Esophagus muscularis mucosa (tissue), 4 donors: ENCODE measurements at regions not wholly inside any gene's neighbourhood (a gene's known extent, or its start where the extent isn't known, plus 50 kb on each side); places are given as distances from the start of the nearest gene placed in this dataset.

Source experiments
- DNase-seq: peaks from one replicate; pipeline ENCODE4 v3.0.0-alpha.2; 2017; ENCODE audit errors: extremely low spot score
- H3K27ac ChIP-seq, 4 donors: fragments of 200-600 bp; sonication (generic); replicated peaks in 1 of 4; 1 replicate in 3 of 4; 2 replicates in 1 of 4; pipeline ENCODE4 v1.5.1; 2016 to 2019; ENCODE audit warnings: mild to moderate bottlenecking in 1 of 4
- H3K27me3 ChIP-seq, 4 donors: fragments of 200-600 bp; sonication (generic); one replicate each; pipeline versions ENCODE4 v1.5.1 to v1.6.0; 2016 to 2019
- H3K36me3 ChIP-seq, 4 donors: fragments of 200-600 bp; sonication (generic); one replicate each; pipeline ENCODE4 v1.5.1; 2016 to 2019
- H3K4me1 ChIP-seq, 4 donors: fragments of 200-600 bp; sonication (generic); one replicate each; pipeline ENCODE4 v1.5.1; 2016 to 2019
- H3K4me3 ChIP-seq, 4 donors: fragments of 200-600 bp; sonication (generic); 1 replicate in 2 of 4; 2 replicates in 2 of 4; pipeline ENCODE4 v1.5.1; 2016 to 2019; ENCODE audit warnings: mild to moderate bottlenecking in 4 of 4, moderate library complexity in 1 of 4
- H3K9me3 ChIP-seq, 4 donors: fragments of 200-600 bp; sonication (generic); 1 replicate in 3 of 4; 2 replicates in 1 of 4; pipeline ENCODE4 v1.5.1; 2016 to 2019
- CTCF ChIP-seq, 3 experiments: fragments of 200-600 bp in 2 of 3; fragments of 450-650 bp in 1 of 3; sonication (generic) in 2 of 3; IDR thresholded peaks; one replicate each; pipeline ENCODE4 v1.5.1; 2017 to 2019; ENCODE audit warnings: antibody characterized with exemption in 3 of 3, mild to moderate bottlenecking in 2 of 3, moderate library complexity in 1 of 3
- EP300 ChIP-seq: sonication (generic); formaldehyde crosslinking; IDR thresholded peaks from one replicate; pipeline ENCODE4 v1.6.1; 2017; ENCODE audit warnings: antibody characterized with exemption
- POLR2A ChIP-seq: fragments of 450-650 bp; IDR thresholded peaks from one replicate; pipeline ENCODE4 v1.6.1; 2017; ENCODE audit warnings: antibody characterized with exemption, moderate library complexity, mild to moderate bottlenecking, low read depth
- POLR2AphosphoS5 ChIP-seq, 2 donors: sonication (generic); formaldehyde crosslinking; IDR thresholded peaks; one replicate each; pipeline ENCODE4 v1.6.1; 2017; ENCODE audit warnings: antibody characterized with exemption in 2 of 2
- WGBS: methylation state at CpG from one replicate; pipeline ENCODE4 v1.1.5; 2018; 5-methylcytosine and 5-hydroxymethylcytosine counted together
- intact Hi-C: fragments of 100-400 bp; cut with DNase I; formaldehyde crosslinking; loops from one replicate; pipeline ENCODE4 v1.15.1; 2023

GRCh38 chr14:49970474-49971147 is 77.7 kb downstream of the ARF6 start:
- H3K4me1 ChIP-seq, result peaks cover 35 to 45% (median 41%) of the 10 kb centered on the region in 4 donors
- intact Hi-C loops, result loop anchor here (5.0 kb wide), 1 partner anchor 78 kb away; the partner anchor contains the start of gene ARF6
- no peaks in the 10 kb centered on the region for H3K36me3 ChIP-seq
- H3K27me3 ChIP-seq, result no peaks in the 10 kb centered on the region
- peak overlapping the region; percentile 60 to 75 (median 62) for H3K27ac ChIP-seq
- WGBS, result 47% methylated on average over 8 of the region's 8 CpGs
- DNase-seq, result no peak
- H3K9me3 ChIP-seq, result no peaks in the 10 kb centered on the region
- no peak overlapping the region for H3K4me3 ChIP-seq
- TF ChIP-seq CTCF (IDR thresholded peaks at IDR 0.05) (no peak), POLR2AphosphoS5 (IDR thresholded peaks at IDR 0.05) (peak in 1 of 2 donors; percentile 1), EP300 (no peak), POLR2A (no peak)

GRCh38 chr14:49971156-49972130 is 78.6 kb downstream of the ARF6 start:
- intact Hi-C loops, result loop anchor here (5.0 kb wide), 1 partner anchor 79 kb away; the partner anchor contains the start of gene ARF6
- H3K27ac ChIP-seq, result peak overlapping the region; percentile 60 to 75 (median 62)
- no peak for DNase-seq
- H3K4me1 ChIP-seq, result peaks cover 35 to 45% (median 45%) of the 10 kb centered on the region in 4 donors
- TF ChIP-seq EP300 (no peak), POLR2A (no peak), CTCF (IDR thresholded peaks at IDR 0.05) (no peak), POLR2AphosphoS5 (IDR thresholded peaks at IDR 0.05) (no peak)
- WGBS, result 57% methylated on average over 9 of the region's 9 CpGs
- H3K4me3 ChIP-seq, result no peak overlapping the region
- no peaks in the 10 kb centered on the region for H3K27me3 ChIP-seq
- H3K9me3 ChIP-seq, result no peaks in the 10 kb centered on the region
- no peaks in the 10 kb centered on the region for H3K36me3 ChIP-seq

GRCh38 chr14:49972131-49972671 is 79.3 kb downstream of the ARF6 start:
- Histone ChIP-seq H3K9me3 (no peaks in the 10 kb centered on the region), H3K36me3 (no peaks in the 10 kb centered on the region), H3K4me3 (peak overlapping the region in 2 of 4 donors; percentile 6 to 33), H3K27me3 (no peaks in the 10 kb centered on the region), H3K27ac (peak overlapping the region; percentile 60 to 75 (median 62)), H3K4me1 (peaks cover 35 to 45% (median 45%) of the 10 kb centered on the region in 4 donors)
- intact Hi-C loops, result loop anchor here (5.0 kb wide), 1 partner anchor 80 kb away; the partner anchor contains the start of gene ARF6
- DNase-seq, result no peak
- WGBS, result 17% methylated on average over 5 of the region's 5 CpGs
- no peak for TF ChIP-seq CTCF (IDR thresholded peaks at IDR 0.05)
- peak in 1 of 2 donors; percentile 22 for TF ChIP-seq POLR2AphosphoS5 (IDR thresholded peaks at IDR 0.05)

- peak overlapping the region in 2 of 4 donors; percentile 6 to 33 for H3K4me3 ChIP-seq
- TF ChIP-seq EP300 (no peak), POLR2A (no peak), CTCF (IDR thresholded peaks at IDR 0.05) (no peak), POLR2AphosphoS5 (IDR thresholded peaks at IDR 0.05) (no peak)
- peaks cover 35 to 45% (median 45%) of the 10 kb centered on the region in 4 donors for H3K4me1 ChIP-seq
- intact Hi-C loops, result loop anchor here (5.0 kb wide), 1 partner anchor 81 kb away; the partner anchor contains the start of gene ARF6
- no peaks in the 10 kb centered on the region for H3K9me3 ChIP-seq
- 4% methylated on average over 4 of the region's 4 CpGs for WGBS
- H3K36me3 ChIP-seq, result no peaks in the 10 kb centered on the region
- H3K27me3 ChIP-seq, result no peaks in the 10 kb centered on the region
- DNase-seq, result no peak
- H3K27ac ChIP-seq, result peak overlapping the region; percentile 60 to 75 (median 62)
Measured at GRCh38 chr14:49972823-49973222, 79.9 kb downstream of the ARF6 start.
